C4-2B (cell line): ENCODE measurements at regions not wholly inside any gene's neighbourhood (a gene's known extent, or its start where the extent isn't known, plus 50 kb on each side); places are given as distances from the start of the nearest gene placed in this dataset.

Experiments used
- ZFX ChIP-seq: fragments of 450-650 bp; IDR thresholded peaks from 2 replicates; pipeline ENCODE4 v1.6.1; 2017
- TF ChIP-seq, protein P1 (sequence below): fragments of 450-650 bp; conservative IDR thresholded peaks from 2 replicates; pipeline ENCODE4 v1.5.1; 2017; ENCODE audit warnings: mild to moderate bottlenecking

DNA sequence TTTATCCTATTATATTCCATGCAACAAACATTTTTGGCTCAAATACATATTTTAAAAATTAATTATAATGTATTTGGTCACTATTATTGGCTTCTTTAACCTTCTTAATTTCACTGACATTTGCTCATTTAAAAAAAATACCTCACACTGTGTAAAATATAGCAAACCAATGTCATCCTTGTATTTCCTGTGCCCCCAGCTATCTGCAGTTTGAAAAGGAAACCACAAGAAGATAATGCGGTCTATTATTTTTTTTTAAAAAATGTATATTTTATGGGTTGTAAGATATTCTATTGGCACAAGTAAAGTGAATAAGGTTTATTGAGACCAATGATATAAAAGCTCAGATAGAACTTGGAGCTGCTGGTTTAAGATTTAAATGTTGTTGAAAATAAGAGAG lies 904.2 kb downstream of the SI start:
- TF ChIP-seq, protein P1, sequence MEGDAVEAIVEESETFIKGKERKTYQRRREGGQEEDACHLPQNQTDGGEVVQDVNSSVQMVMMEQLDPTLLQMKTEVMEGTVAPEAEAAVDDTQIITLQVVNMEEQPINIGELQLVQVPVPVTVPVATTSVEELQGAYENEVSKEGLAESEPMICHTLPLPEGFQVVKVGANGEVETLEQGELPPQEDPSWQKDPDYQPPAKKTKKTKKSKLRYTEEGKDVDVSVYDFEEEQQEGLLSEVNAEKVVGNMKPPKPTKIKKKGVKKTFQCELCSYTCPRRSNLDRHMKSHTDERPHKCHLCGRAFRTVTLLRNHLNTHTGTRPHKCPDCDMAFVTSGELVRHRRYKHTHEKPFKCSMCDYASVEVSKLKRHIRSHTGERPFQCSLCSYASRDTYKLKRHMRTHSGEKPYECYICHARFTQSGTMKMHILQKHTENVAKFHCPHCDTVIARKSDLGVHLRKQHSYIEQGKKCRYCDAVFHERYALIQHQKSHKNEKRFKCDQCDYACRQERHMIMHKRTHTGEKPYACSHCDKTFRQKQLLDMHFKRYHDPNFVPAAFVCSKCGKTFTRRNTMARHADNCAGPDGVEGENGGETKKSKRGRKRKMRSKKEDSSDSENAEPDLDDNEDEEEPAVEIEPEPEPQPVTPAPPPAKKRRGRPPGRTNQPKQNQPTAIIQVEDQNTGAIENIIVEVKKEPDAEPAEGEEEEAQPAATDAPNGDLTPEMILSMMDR: no peak
- TF ChIP-seq ZFX: no peak
